Subcutaneous abdominal adipose tissue (tissue), 5 donors: ENCODE measurements at regions not wholly inside any gene's neighbourhood (a gene's known extent, or its start where the extent isn't known, plus 50 kb on each side); places are given as distances from the start of the nearest gene placed in this dataset.

Experiments
- H3K27ac ChIP-seq: one replicate; pipeline ENCODE4 v1.7.0; 2013; ENCODE audit warnings: low read depth, mild to moderate bottlenecking, inconsistent platforms, low read length, moderate library complexity
- H3K27me3 ChIP-seq, 5 donors: one replicate each; pipeline ENCODE4 v1.7.0; 2013; ENCODE audit warnings: low read length in 5 of 5, inconsistent platforms in 1 of 5; ENCODE audit not compliant: control insufficient read depth in 5 of 5, insufficient read depth in 4 of 5
- H3K36me3 ChIP-seq, 5 donors: one replicate each; pipeline ENCODE4 v1.7.0; 2013; ENCODE audit warnings: low read length in 5 of 5; ENCODE audit not compliant: control insufficient read depth in 5 of 5, insufficient read depth in 5 of 5
- H3K4me1 ChIP-seq, 5 donors: one replicate each; pipeline ENCODE4 v1.7.0; 2013; ENCODE audit warnings: low read length in 5 of 5, mild to moderate bottlenecking in 3 of 5, moderate library complexity in 1 of 5; ENCODE audit not compliant: control insufficient read depth in 5 of 5, insufficient read depth in 5 of 5
- H3K4me3 ChIP-seq, 5 donors: one replicate each; pipeline ENCODE4 v1.7.0; 2013; ENCODE audit warnings: low read length in 5 of 5, low read depth in 1 of 5
- H3K9ac ChIP-seq, 5 donors: one replicate each; pipeline ENCODE4 v1.7.0; 2013; ENCODE audit warnings: low read length in 5 of 5, mild to moderate bottlenecking in 4 of 5, moderate library complexity in 3 of 5
- H3K9me3 ChIP-seq, 5 donors: one replicate each; pipeline ENCODE4 v1.7.0; 2013; ENCODE audit warnings: low read length in 5 of 5; ENCODE audit not compliant: control insufficient read depth in 5 of 5
- donor health status: healthy.
- donor health status: healthy.
- donor health status: healthy.
- donor health status: healthy.
- donor health status: healthy.

- Histone ChIP-seq H3K9me3 (peaks cover 0 to 8% (median 5%) of the 10 kb centered on the region in 5 donors), H3K27me3 (no peaks in the 10 kb centered on the region), H3K36me3 (no peaks in the 10 kb centered on the region), H3K4me3 (no peak overlapping the region), H3K27ac (no peak overlapping the region), H3K4me1 (no peaks in the 10 kb centered on the region), H3K9ac (no peak overlapping the region)
Measured at GRCh38 chr13:73603646-73604045, 530.6 kb downstream of the KLF12 start.

- no peaks in the 10 kb centered on the region for H3K4me1 ChIP-seq
- no peaks in the 10 kb centered on the region for H3K27me3 ChIP-seq
- no peaks in the 10 kb centered on the region for H3K36me3 ChIP-seq
- H3K4me3 ChIP-seq: no peak overlapping the region
- peaks cover 0 to 8% (median 5%) of the 10 kb centered on the region in 5 donors for H3K9me3 ChIP-seq
- H3K9ac ChIP-seq: no peak overlapping the region
- no peak overlapping the region for H3K27ac ChIP-seq
Measured at GRCh38 chr13:73602295-73602694, 531.9 kb downstream of the KLF12 start.

- no peaks in the 10 kb centered on the region for H3K36me3 ChIP-seq
- no peak overlapping the region for H3K4me3 ChIP-seq
- no peaks in the 10 kb centered on the region for H3K4me1 ChIP-seq
- no peaks in the 10 kb centered on the region for H3K27me3 ChIP-seq
- peaks cover 0 to 8% (median 5%) of the 10 kb centered on the region in 5 donors for H3K9me3 ChIP-seq
- no peak overlapping the region for H3K27ac ChIP-seq
- H3K9ac ChIP-seq: no peak overlapping the region
Measured at GRCh38 chr13:73601708-73602107, 532.5 kb downstream of the KLF12 start.

GRCh38 chr13:73599232-73600128, 534.7 kb downstream of the KLF12 start:
- H3K27me3 ChIP-seq: no peaks in the 10 kb centered on the region
- H3K9me3 ChIP-seq: peaks cover 0 to 8% (median 5%) of the 10 kb centered on the region in 5 donors
- H3K9ac ChIP-seq: no peak overlapping the region
- H3K27ac ChIP-seq: no peak overlapping the region
- no peak overlapping the region for H3K4me3 ChIP-seq
- H3K36me3 ChIP-seq: no peaks in the 10 kb centered on the region
- no peaks in the 10 kb centered on the region for H3K4me1 ChIP-seq

GRCh38 chr13:73598020-73598712, 536.0 kb downstream of the KLF12 start:
- H3K27me3 ChIP-seq: no peaks in the 10 kb centered on the region
- H3K4me1 ChIP-seq: no peaks in the 10 kb centered on the region
- no peak overlapping the region for H3K4me3 ChIP-seq
- no peak overlapping the region for H3K9ac ChIP-seq
- H3K9me3 ChIP-seq: no peaks in the 10 kb centered on the region
- no peaks in the 10 kb centered on the region for H3K36me3 ChIP-seq
- no peak overlapping the region for H3K27ac ChIP-seq

GRCh38 chr13:73596382-73596781, 537.6 kb downstream of the KLF5 start:
- Histone ChIP-seq H3K36me3 (no peaks in the 10 kb centered on the region), H3K27me3 (no peaks in the 10 kb centered on the region), H3K9ac (no peak overlapping the region), H3K27ac (no peak overlapping the region), H3K4me1 (no peaks in the 10 kb centered on the region), H3K9me3 (no peaks in the 10 kb centered on the region), H3K4me3 (no peak overlapping the region)

GRCh38 chr13:73593199-73593765, 534.5 kb downstream of the KLF5 start:
- no peaks in the 10 kb centered on the region for H3K36me3 ChIP-seq
- H3K9ac ChIP-seq: no peak overlapping the region
- no peaks in the 10 kb centered on the region for H3K9me3 ChIP-seq
- no peak overlapping the region for H3K27ac ChIP-seq
- H3K27me3 ChIP-seq: no peaks in the 10 kb centered on the region
- no peaks in the 10 kb centered on the region for H3K4me1 ChIP-seq
- H3K4me3 ChIP-seq: no peak overlapping the region

- no peak overlapping the region for H3K9ac ChIP-seq
- no peaks in the 10 kb centered on the region for H3K9me3 ChIP-seq
- no peak overlapping the region for H3K4me3 ChIP-seq
- H3K36me3 ChIP-seq: no peaks in the 10 kb centered on the region
- H3K4me1 ChIP-seq: no peaks in the 10 kb centered on the region
- H3K27me3 ChIP-seq: no peaks in the 10 kb centered on the region
- H3K27ac ChIP-seq: no peak overlapping the region
Measured at GRCh38 chr13:73591861-73592260, 533.1 kb downstream of the KLF5 start.

- Histone ChIP-seq H3K9ac (no peak overlapping the region), H3K36me3 (no peaks in the 10 kb centered on the region), H3K27ac (no peak overlapping the region), H3K4me3 (no peak overlapping the region), H3K27me3 (no peaks in the 10 kb centered on the region), H3K9me3 (peaks cover 0 to 2% (median 0%) of the 10 kb centered on the region in 5 donors), H3K4me1 (no peaks in the 10 kb centered on the region)
Measured at GRCh38 chr13:73590795-73591194, 532.0 kb downstream of the KLF5 start.

GRCh38 chr13:73585236-73585635, 526.4 kb downstream of the KLF5 start:
- Histone ChIP-seq H3K4me3 (no peak overlapping the region), H3K36me3 (no peaks in the 10 kb centered on the region), H3K9ac (no peak overlapping the region), H3K27ac (no peak overlapping the region), H3K4me1 (no peaks in the 10 kb centered on the region), H3K9me3 (peaks cover 0 to 11% (median 4%) of the 10 kb centered on the region in 5 donors), H3K27me3 (no peaks in the 10 kb centered on the region)
